NCI-H2171 (cell line): ENCODE measurements at regions not wholly inside any gene's neighbourhood (a gene's known extent, or its start where the extent isn't known, plus 50 kb on each side); places are given as distances from the start of the nearest gene placed in this dataset.
"Not testable (repeated sequence)": the region's sequence is repeated elsewhere in the genome, so short reads cannot be mapped to it uniquely, and the experiment has no call there.

Experiments
- DNase-seq: peaks from one replicate; lab custom pipeline; 2025; lab: John Stamatoyannopoulos, UW

- no peak for DNase-seq
Observed at GRCh38 chr5:17127743-17128231, 89.6 kb upstream of the BASP1 start.

GRCh38 chr5:17129093-17129849 lies 88.2 kb upstream of the BASP1 start:
- DNase-seq = no peak

GRCh38 chr5:17130302-17130701 lies 87.1 kb upstream of the BASP1 start:
- not testable (repeated sequence) for DNase-seq

- DNase-seq = peak; percentile 15
Observed at GRCh38 chr5:17132444-17133083, 84.9 kb upstream of the BASP1 start.

GRCh38 chr5:17135050-17135449 lies 82.4 kb upstream of the BASP1 start:
- no peak for DNase-seq

- DNase-seq = no peak
Observed at GRCh38 chr5:17143335-17143734, 74.1 kb upstream of the BASP1 start.

- DNase-seq = no peak
Observed at GRCh38 chr5:17146280-17146841, 71.1 kb upstream of the BASP1 start.

GRCh38 chr5:17147170-17147569 lies 70.3 kb upstream of the BASP1 start:
- no peak for DNase-seq

GRCh38 chr5:17147617-17148016 lies 69.8 kb upstream of the BASP1 start:
- no peak for DNase-seq

GRCh38 chr5:17148481-17148880 lies 69.0 kb upstream of the BASP1 start:
- DNase-seq = no peak

GRCh38 chr5:17149786-17150185 lies 67.6 kb upstream of the BASP1 start:
- no peak for DNase-seq

GRCh38 chr5:17150531-17150930 lies 66.9 kb upstream of the BASP1 start:
- no peak for DNase-seq

GRCh38 chr5:17151686-17152085 lies 65.7 kb upstream of the BASP1 start:
- no peak for DNase-seq

GRCh38 chr5:17154211-17154996 lies 63.0 kb upstream of the BASP1 start:
- no peak for DNase-seq

- no peak for DNase-seq
Observed at GRCh38 chr5:17156463-17156862, 61.0 kb upstream of the BASP1 start.

- DNase-seq = no peak
Observed at GRCh38 chr5:17157294-17157693, 60.1 kb upstream of the BASP1 start.

GRCh38 chr5:17157916-17158529 lies 59.4 kb upstream of the BASP1 start:
- DNase-seq = no peak

GRCh38 chr5:17160756-17161040 lies 56.7 kb upstream of the BASP1 start:
- DNase-seq = no peak

GRCh38 chr5:17161662-17162061 lies 55.8 kb upstream of the BASP1 start:
- no peak for DNase-seq

GRCh38 chr5:17163221-17163620 lies 54.2 kb upstream of the BASP1 start:
- DNase-seq = no peak

GRCh38 chr5:17167171-17167891 lies 50.1 kb upstream of the BASP1 start:
- no peak for DNase-seq
